Astrocyte (in vitro differentiated cells and primary cell): ENCODE measurements at regions not wholly inside any gene's neighbourhood (a gene's known extent, or its start where the extent isn't known, plus 50 kb on each side); places are given as distances from the start of the nearest gene placed in this dataset.

Source experiments
- DNase-seq: peaks from one replicate; pipeline ENCODE4 v3.0.0-alpha.2; 2010; ENCODE audit warnings: low read depth
- FAIRE-seq: peaks from 2 replicates; lab custom pipeline; 2011; peaks lifted over from hg19 to GRCh38; lab: Jason Lieb, UNC
- H2AFZ ChIP-seq: 2 replicates; pipeline ENCODE4 v1.6.0; 2012; ENCODE audit warnings: low read depth, low read length, inconsistent platforms
- H3K27ac ChIP-seq: 2 replicates; pipeline ENCODE4 v1.5.1; 2011; ENCODE audit warnings: low read depth, low read length, inconsistent platforms
- H3K27me3 ChIP-seq: 2 replicates; pipeline ENCODE4 v1.6.0; 2011; ENCODE audit warnings: low read length, inconsistent platforms; ENCODE audit not compliant: insufficient read depth
- H3K36me3 ChIP-seq: 2 replicates; pipeline ENCODE4 v1.5.1; 2011; ENCODE audit warnings: low read length, inconsistent platforms; ENCODE audit not compliant: insufficient read depth
- H3K4me1 ChIP-seq: 2 replicates; pipeline ENCODE4 v1.5.1; 2011; ENCODE audit warnings: low read length, inconsistent platforms; ENCODE audit not compliant: insufficient read depth
- H3K4me2 ChIP-seq: 2 replicates; pipeline ENCODE4 v1.6.0; 2012; ENCODE audit warnings: low read length, inconsistent platforms
- H3K4me3 ChIP-seq: 2 replicates; pipeline ENCODE4 v1.5.1; 2011; ENCODE audit warnings: low read depth, mild to moderate bottlenecking, low read length, inconsistent platforms; ENCODE audit not compliant: insufficient read depth
- H3K79me2 ChIP-seq: 2 replicates; pipeline ENCODE4 v1.6.0; 2012; ENCODE audit warnings: mild to moderate bottlenecking, low read length, inconsistent platforms; ENCODE audit not compliant: insufficient read depth
- H3K9ac ChIP-seq: 2 replicates; pipeline ENCODE4 v1.6.0; 2012; ENCODE audit warnings: mild to moderate bottlenecking, low read length, inconsistent platforms
- H3K9me3 ChIP-seq: 2 replicates; pipeline ENCODE4 v1.5.1; 2012; ENCODE audit warnings: low read depth, mild to moderate bottlenecking, low read length, inconsistent platforms; ENCODE audit not compliant: insufficient read depth
- H4K20me1 ChIP-seq: 2 replicates; pipeline ENCODE4 v1.6.0; 2012; ENCODE audit warnings: low read length, inconsistent platforms; ENCODE audit not compliant: insufficient read depth
- H3K27ac Mint-ChIP-seq: one replicate; pipeline ENCODE4 v1.8.0; 2021; ENCODE audit warnings: mild to moderate bottlenecking, mixed read lengths; ENCODE audit not compliant: unreplicated experiment
- H3K27me3 Mint-ChIP-seq: one replicate; pipeline ENCODE4 v1.8.0; 2021; ENCODE audit warnings: low read depth, mixed read lengths; ENCODE audit not compliant: unreplicated experiment
- H3K36me3 Mint-ChIP-seq: one replicate; pipeline ENCODE4 v1.8.0; 2021; ENCODE audit warnings: low read depth, mixed read lengths; ENCODE audit not compliant: unreplicated experiment
- H3K4me1 Mint-ChIP-seq: one replicate; pipeline ENCODE4 v1.8.0; 2021; ENCODE audit warnings: low read depth, mixed read lengths; ENCODE audit not compliant: unreplicated experiment
- H3K4me3 Mint-ChIP-seq: one replicate; pipeline ENCODE4 v1.8.0; 2021; ENCODE audit warnings: mild to moderate bottlenecking, moderate library complexity, mixed read lengths; ENCODE audit not compliant: unreplicated experiment
- H3K9me3 Mint-ChIP-seq: one replicate; pipeline ENCODE4 v1.8.0; 2021; ENCODE audit warnings: mild to moderate bottlenecking, mixed read lengths; ENCODE audit not compliant: unreplicated experiment
- CTCF ChIP-seq: IDR thresholded peaks from 2 replicates; pipeline ENCODE4 v1.5.1; 2011; ENCODE audit warnings: low read depth, mild to moderate bottlenecking, inconsistent platforms, low read length, moderate library complexity; ENCODE audit not compliant: insufficient read depth
- EZH2 ChIP-seq: IDR thresholded peaks from 2 replicates; pipeline ENCODE4 v1.6.1; 2012; ENCODE audit warnings: mild to moderate bottlenecking, low read length, inconsistent platforms; ENCODE audit not compliant: insufficient read depth

GRCh38 chr10:56606202-56606601 lies 245.1 kb upstream of the ZWINT start:
- FAIRE-seq, result no peak
- no peaks in the 10 kb centered on the region for H3K9me3 Mint-ChIP-seq

DNA sequence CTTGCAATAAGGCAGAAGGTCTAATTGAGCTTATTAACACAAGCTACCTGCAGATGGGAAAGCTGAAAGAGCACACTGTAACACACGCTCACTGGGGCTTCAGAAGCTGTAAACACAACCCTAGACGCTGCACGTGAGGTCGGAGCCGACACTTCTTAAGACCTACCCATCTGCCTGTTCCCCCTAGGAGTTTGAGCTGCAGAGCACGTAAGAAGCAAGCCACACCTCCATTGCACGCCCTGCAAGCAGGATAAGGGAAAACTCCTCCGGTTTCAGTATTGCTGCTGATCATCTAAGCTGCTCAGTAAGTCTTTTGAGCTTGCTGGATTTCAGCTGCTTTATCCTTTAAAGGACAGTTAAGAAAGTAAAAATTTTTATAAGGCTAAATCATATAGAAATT lies 244.0 kb upstream of the ZWINT start:
- Histone ChIP-seq H4K20me1 (no peaks in the 10 kb centered on the region), H3K36me3 (no peaks in the 10 kb centered on the region), H3K4me2 (no peak overlapping the region), H3K4me1 (no peaks in the 10 kb centered on the region), H3K9me3 (no peaks in the 10 kb centered on the region), H3K27ac (no peak overlapping the region), H3K79me2 (no peaks in the 10 kb centered on the region), H3K9ac (no peak overlapping the region), H2AFZ (no peak overlapping the region), H3K27me3 (no peaks in the 10 kb centered on the region), H3K4me3 (no peak overlapping the region)
- H3K36me3 Mint-ChIP-seq, result no peaks in the 10 kb centered on the region
- FAIRE-seq, result no peak
- no peaks in the 10 kb centered on the region for H3K4me1 Mint-ChIP-seq
- no peaks in the 10 kb centered on the region for H3K27me3 Mint-ChIP-seq
- H3K9me3 Mint-ChIP-seq, result no peaks in the 10 kb centered on the region
- DNase-seq, result no peak
- H3K27ac Mint-ChIP-seq, result no peak overlapping the region
- no peak overlapping the region for H3K4me3 Mint-ChIP-seq
- TF ChIP-seq CTCF, result no peak
- no peak for TF ChIP-seq EZH2

More at GRCh38 chr10:56606202-56606601, 245.1 kb upstream of the ZWINT start:
- Mint-ChIP-seq H3K4me1 (no peaks in the 10 kb centered on the region), H3K36me3 (no peaks in the 10 kb centered on the region), H3K4me3 (no peak overlapping the region), H3K27ac (no peak overlapping the region), H3K27me3 (no peaks in the 10 kb centered on the region)
- no peak for DNase-seq
- Histone ChIP-seq H3K4me3 (no peak overlapping the region), H3K4me2 (no peak overlapping the region), H3K27me3 (no peaks in the 10 kb centered on the region), H3K27ac (no peak overlapping the region), H3K36me3 (no peaks in the 10 kb centered on the region), H3K79me2 (no peaks in the 10 kb centered on the region), H3K9ac (no peak overlapping the region), H3K9me3 (no peaks in the 10 kb centered on the region), H4K20me1 (no peaks in the 10 kb centered on the region), H2AFZ (no peak overlapping the region), H3K4me1 (no peaks in the 10 kb centered on the region)
- TF ChIP-seq EZH2 (no peak), CTCF (no peak)

DNA sequence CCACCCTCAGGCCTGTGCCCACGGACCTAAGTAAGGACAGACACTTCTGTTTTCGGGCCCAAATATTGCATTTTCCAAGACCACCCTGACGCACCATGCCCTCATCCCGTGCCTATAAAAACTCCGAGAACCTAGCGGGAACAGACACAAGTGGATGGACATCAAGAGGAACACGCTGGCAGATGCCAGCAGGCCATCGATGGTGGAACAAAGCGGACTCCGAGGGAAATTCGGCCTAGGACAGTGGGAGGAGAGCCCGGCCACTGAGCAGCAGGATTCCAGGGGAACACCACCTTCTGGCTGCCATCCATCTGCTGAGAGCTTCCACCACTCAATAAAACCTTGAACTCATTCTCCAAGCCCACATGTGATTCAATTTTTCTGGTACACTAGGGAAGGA lies 243.6 kb upstream of the ZWINT start:
- no peak overlapping the region for H3K4me2 ChIP-seq
- no peaks in the 10 kb centered on the region for H3K36me3 Mint-ChIP-seq
- H3K9ac ChIP-seq, result no peak overlapping the region
- H3K4me3 Mint-ChIP-seq, result no peak overlapping the region
- H3K27me3 ChIP-seq, result no peaks in the 10 kb centered on the region
- H3K4me1 ChIP-seq, result no peaks in the 10 kb centered on the region
- no peak overlapping the region for H3K4me3 ChIP-seq
- no peaks in the 10 kb centered on the region for H3K4me1 Mint-ChIP-seq
- no peak for TF ChIP-seq CTCF
- TF ChIP-seq EZH2, result no peak
- DNase-seq (no peak), FAIRE-seq (no peak)
- no peaks in the 10 kb centered on the region for H3K36me3 ChIP-seq
- H4K20me1 ChIP-seq, result no peaks in the 10 kb centered on the region
- no peaks in the 10 kb centered on the region for H3K9me3 ChIP-seq
- no peak overlapping the region for H3K27ac Mint-ChIP-seq
- H2AFZ ChIP-seq, result no peak overlapping the region
- no peaks in the 10 kb centered on the region for H3K9me3 Mint-ChIP-seq
- no peaks in the 10 kb centered on the region for H3K79me2 ChIP-seq
- no peak overlapping the region for H3K27ac ChIP-seq
- H3K27me3 Mint-ChIP-seq, result no peaks in the 10 kb centered on the region
